Mucosa of descending colon (tissue), 3 donors: ENCODE measurements at regions not wholly inside any gene's neighbourhood (a gene's known extent, or its start where the extent isn't known, plus 50 kb on each side); places are given as distances from the start of the nearest gene placed in this dataset.

Experiments
- ATAC-seq: fragments of 200-7000 bp; cut with Tn5 transposase; one replicate; pipeline ENCODE4 v1.9.1; 2020; ENCODE audit warnings: mild to moderate bottlenecking, moderate library complexity
- DNase-seq, 3 donors: peaks; one replicate each; pipeline ENCODE4 v3.0.0-alpha.2; 2020
- H3K36me3 ChIP-seq: fragments of 200-600 bp; one replicate; pipeline ENCODE4 v1.8.0; 2021; ENCODE audit warnings: low read depth, mild to moderate bottlenecking
- H3K4me1 ChIP-seq: fragments of 200-600 bp; one replicate; pipeline ENCODE4 v1.8.0; 2021; ENCODE audit warnings: low read depth, mild to moderate bottlenecking
- H3K4me3 ChIP-seq: fragments of 200-600 bp; one replicate; pipeline ENCODE4 v1.8.0; 2021; ENCODE audit warnings: mild to moderate bottlenecking
- H3K9me3 ChIP-seq: fragments of 200-600 bp; one replicate; pipeline ENCODE4 v1.8.0; 2021; ENCODE audit warnings: mild to moderate bottlenecking
- intact Hi-C, 2 donors: fragments of 100-400 bp; cut with DNase I in 1 of 2; cut with micrococcal nuclease in 1 of 2; formaldehyde crosslinking; loops; one replicate each; pipeline versions ENCODE4 v1.11.0 to v1.11.1; 2022; cut with DNase I, micrococcal nuclease
- TF ChIP-seq, protein P1 (sequence below): fragments of 200-600 bp; IDR thresholded peaks from one replicate; pipeline ENCODE4 v1.8.0; 2022; ENCODE audit warnings: antibody characterized with exemption, mild to moderate bottlenecking
- donor health status: DM: no; HTN: no; CAD: no; lungs with moderate emphysema.
- donor health status: DM: no; HTN: no; CAD: no.
- donor health status: DM: no; HTN: yes; CAD: no.

DNA sequence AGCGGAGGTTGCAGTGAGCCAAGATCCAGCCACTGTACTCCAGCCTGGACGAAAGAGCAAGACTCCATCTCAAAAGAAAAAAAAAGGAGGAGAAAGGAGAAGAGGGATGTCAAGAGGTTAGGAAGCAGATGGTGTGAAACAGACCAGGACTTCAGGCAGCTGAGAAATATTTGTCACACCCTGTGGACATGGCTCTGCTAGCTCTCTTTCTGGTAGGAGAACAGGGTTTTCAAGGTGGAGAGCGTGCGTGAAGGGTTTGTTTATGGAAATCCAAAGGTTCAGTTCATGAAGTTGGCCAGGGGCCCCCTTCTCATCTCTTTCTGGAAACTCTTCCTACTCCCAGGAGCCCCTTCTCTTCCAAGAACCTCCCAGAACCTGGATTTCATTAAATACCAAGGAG lies 110.8 kb upstream of the GALNT17 start:
- DNase-seq, result no peak
- no peak for ATAC-seq
- no peaks in the 10 kb centered on the region for H3K36me3 ChIP-seq
- no peak overlapping the region for H3K4me3 ChIP-seq
- TF ChIP-seq, protein P1, sequence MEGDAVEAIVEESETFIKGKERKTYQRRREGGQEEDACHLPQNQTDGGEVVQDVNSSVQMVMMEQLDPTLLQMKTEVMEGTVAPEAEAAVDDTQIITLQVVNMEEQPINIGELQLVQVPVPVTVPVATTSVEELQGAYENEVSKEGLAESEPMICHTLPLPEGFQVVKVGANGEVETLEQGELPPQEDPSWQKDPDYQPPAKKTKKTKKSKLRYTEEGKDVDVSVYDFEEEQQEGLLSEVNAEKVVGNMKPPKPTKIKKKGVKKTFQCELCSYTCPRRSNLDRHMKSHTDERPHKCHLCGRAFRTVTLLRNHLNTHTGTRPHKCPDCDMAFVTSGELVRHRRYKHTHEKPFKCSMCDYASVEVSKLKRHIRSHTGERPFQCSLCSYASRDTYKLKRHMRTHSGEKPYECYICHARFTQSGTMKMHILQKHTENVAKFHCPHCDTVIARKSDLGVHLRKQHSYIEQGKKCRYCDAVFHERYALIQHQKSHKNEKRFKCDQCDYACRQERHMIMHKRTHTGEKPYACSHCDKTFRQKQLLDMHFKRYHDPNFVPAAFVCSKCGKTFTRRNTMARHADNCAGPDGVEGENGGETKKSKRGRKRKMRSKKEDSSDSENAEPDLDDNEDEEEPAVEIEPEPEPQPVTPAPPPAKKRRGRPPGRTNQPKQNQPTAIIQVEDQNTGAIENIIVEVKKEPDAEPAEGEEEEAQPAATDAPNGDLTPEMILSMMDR, result no peak
- no peaks in the 10 kb centered on the region for H3K4me1 ChIP-seq
- intact Hi-C loops, result no loop called here
- H3K9me3 ChIP-seq, result peaks cover 47% of the 10 kb centered on the region

DNA sequence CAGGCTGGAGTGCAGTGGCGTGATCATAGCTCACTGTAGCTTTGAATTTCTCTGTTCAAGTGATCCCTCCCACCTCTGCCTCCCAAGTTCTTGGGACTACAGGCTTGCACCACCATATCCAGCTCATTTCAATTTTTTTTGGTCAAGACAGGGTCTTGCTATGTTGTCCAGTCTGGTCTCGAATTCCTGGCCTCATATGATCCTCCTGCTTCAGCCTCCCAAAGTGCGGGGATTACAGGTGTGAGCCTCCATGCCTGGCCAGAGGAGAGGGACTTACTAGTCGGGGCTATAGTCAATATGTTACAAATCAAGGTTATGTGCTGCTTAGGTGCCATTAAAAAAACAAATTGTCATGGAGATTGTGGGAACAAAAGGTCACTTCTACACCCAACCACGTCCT lies 105.3 kb upstream of the GALNT17 start:
- Histone ChIP-seq H3K9me3 (peaks cover 46% of the 10 kb centered on the region), H3K4me3 (no peak overlapping the region), H3K36me3 (no peaks in the 10 kb centered on the region), H3K4me1 (no peaks in the 10 kb centered on the region)
- ATAC-seq (no peak), DNase-seq (no peak)
- intact Hi-C loops, result no loop called here
- TF ChIP-seq, protein P1, result no peak

DNA sequence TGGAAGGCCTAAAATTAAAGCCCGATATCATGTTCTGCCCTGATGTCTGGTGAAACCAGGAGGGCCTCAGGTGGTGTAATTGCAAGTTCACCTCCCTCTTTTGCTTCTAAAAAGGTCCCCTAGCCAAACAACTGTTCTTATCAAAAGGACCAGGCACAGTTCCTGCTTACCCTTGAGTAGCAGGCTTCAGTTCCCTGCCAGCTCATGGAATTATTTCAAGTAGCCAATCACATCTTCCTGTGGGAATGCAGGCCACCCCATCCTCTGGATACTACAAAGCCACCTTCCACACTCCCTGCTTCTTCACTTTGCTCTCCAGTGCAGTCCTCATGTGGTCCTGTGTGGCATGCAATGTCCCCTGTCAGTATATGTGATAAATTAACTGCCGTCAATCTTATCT lies 97.7 kb upstream of the GALNT17 start:
- Histone ChIP-seq H3K36me3 (no peaks in the 10 kb centered on the region), H3K4me3 (no peak overlapping the region), H3K4me1 (no peaks in the 10 kb centered on the region), H3K9me3 (peaks cover 29% of the 10 kb centered on the region)
- TF ChIP-seq, protein P1, result no peak
- ATAC-seq, result no peak
- intact Hi-C loops, result no loop called here
- DNase-seq, result no peak

DNA sequence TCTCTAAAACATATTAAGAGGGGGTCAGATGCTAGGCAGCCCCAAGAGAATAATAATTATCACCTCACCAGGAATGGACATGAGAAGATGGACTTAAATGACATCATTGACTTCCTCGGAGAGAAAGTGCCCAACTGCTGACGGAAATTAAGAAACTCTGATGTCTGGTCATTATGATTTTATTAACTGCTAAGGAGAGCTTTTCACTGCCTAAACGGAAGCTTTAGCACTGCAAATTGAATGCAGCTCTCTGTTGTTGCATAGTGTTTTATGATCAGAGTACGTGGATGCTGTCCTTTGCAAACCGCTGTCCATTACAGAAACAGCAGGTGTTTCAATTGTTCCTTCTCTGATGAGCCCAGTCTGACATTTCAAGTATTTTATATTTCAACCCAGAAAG lies 89.4 kb upstream of the GALNT17 start:
- ATAC-seq (no peak), DNase-seq (no peak)
- intact Hi-C loops, result no loop called here
- TF ChIP-seq, protein P1, result no peak
- H3K36me3 ChIP-seq, result no peaks in the 10 kb centered on the region
- H3K4me3 ChIP-seq, result no peak overlapping the region
- H3K4me1 ChIP-seq, result no peaks in the 10 kb centered on the region
- peaks cover 52% of the 10 kb centered on the region for H3K9me3 ChIP-seq

DNA sequence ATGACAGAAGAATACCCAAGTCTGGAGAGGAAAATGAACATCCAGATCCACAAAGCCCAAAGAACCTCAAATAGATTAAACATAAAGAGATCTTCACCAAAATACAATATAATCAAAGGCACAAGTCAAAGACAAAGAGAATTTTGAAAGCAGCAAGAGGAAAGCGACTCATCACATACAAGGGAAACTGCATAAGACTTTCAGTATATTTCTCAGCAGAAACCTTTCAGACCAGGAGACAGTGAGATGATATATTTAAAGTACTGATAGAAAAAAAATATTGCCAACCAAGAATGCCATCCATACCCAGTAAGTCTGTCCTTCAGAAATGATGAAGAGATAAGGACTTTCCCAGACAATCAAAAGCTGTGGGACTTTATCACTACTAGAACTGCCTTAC lies 81.5 kb upstream of the GALNT17 start:
- ATAC-seq (no peak), DNase-seq (no peak)
- Histone ChIP-seq H3K4me1 (no peaks in the 10 kb centered on the region), H3K9me3 (peaks cover 72% of the 10 kb centered on the region), H3K36me3 (no peaks in the 10 kb centered on the region), H3K4me3 (no peak overlapping the region)
- intact Hi-C loops, result no loop called here
- TF ChIP-seq, protein P1, result no peak

DNA sequence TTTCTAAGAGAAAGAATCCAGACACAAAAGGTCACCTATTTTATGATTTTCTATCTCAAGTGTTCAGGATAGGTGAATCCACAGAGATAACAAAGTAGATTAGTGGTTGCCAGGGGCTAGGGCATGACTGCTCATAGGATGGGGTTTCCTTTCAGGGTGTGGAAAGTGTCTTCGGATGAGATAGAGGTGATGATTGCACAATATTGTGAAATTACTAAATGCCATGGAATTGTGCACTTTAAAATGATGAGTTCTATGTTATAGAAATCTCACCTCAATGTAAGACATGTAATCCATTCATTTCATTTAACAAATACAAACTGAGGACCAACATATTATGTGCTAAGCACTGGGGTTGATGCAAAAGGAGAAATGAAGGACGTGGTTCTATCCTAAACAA lies 76.4 kb upstream of the GALNT17 start:
- intact Hi-C loops, result no loop called here
- ATAC-seq, result no peak
- TF ChIP-seq, protein P1, result no peak

More for the DNA sequence above, 76.4 kb upstream of the GALNT17 start:
- Histone ChIP-seq H3K9me3 (peaks cover 55% of the 10 kb centered on the region), H3K4me1 (no peaks in the 10 kb centered on the region), H3K4me3 (no peak overlapping the region), H3K36me3 (no peaks in the 10 kb centered on the region)
- no peak for DNase-seq
